ENCODE measurements at regions not wholly inside any gene's neighbourhood (a gene's known extent, or its start where the extent isn't known, plus 50 kb on each side); places are given as distances from the start of the nearest gene placed in this dataset.

- DNase-seq (ENCODE audit: low read depth): peak; percentile 49
Observed at GRCh38 chrX:14476205-14476604, 53.1 kb upstream of the GLRA2 start.

- no peak for DNase-seq (ENCODE audit: low read depth)
Observed at GRCh38 chrX:14449773-14450172, 79.6 kb upstream of the GLRA2 start.

DNA sequence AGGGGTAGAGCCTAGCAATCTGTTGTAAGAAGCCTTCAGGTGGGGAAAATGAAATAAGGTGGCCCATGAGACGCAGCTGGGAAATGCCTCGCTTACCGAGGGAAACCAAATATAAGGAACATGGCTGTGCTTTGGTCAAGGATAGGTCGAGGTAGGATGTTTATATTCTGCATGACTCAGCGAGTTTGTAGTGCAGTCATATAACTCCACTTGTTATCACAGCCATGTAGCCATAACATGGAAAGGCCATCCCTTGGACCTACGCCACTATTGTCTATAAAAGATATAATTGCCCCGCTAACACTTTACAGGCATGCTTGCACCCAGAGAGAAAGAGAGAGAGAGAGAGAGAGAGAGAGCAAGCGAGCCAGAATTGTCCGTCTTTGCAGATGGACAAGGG is 80.9 kb upstream of the GLRA2 start:
- DNase-seq (ENCODE audit: low read depth): no peak

- DNase-seq (ENCODE audit: low read depth): no peak
Observed at GRCh38 chrX:14440106-14440505, 89.2 kb upstream of the GLRA2 start.

DNA sequence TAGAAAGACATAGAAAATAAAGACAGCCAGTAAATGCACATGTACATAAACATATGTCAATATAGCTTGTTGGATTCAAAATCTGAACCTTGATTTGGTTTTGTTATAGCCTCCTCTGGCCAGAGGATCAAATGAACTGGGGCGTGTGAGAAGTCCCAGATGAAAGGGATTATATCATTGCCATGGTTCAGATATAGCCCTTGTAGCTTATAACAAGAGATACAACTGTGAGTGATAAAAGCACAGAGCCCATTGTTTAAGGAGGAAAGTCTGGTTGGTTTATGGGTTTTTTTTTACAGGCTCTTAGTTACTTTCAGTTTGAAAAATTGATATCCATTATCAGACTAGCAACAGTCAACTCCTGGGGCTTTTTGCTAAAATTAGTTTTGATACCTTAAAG is 101.7 kb upstream of the GLRA2 start:
- no peak for DNase-seq (ENCODE audit: low read depth)

DNA sequence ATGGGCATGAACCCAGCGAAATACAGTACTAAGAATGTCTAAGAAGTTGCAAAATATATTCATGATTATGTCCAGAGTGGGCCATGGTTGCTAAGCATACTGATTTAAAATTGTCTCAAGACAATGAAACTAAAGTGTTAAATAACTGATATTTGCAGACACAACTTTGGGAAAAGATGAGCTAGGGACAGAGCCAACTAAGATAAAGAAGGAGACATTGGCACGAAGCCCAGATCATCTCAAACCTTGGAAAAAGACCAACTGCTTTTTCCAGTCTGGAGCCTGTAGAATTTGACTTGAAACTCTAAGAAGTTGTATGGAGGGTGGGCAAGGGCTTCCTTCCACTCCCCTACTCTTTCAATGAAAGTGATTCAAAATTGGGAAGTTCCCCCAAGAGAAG is 108.5 kb upstream of the GLRA2 start:
- no peak for DNase-seq (ENCODE audit: low read depth)

DNA sequence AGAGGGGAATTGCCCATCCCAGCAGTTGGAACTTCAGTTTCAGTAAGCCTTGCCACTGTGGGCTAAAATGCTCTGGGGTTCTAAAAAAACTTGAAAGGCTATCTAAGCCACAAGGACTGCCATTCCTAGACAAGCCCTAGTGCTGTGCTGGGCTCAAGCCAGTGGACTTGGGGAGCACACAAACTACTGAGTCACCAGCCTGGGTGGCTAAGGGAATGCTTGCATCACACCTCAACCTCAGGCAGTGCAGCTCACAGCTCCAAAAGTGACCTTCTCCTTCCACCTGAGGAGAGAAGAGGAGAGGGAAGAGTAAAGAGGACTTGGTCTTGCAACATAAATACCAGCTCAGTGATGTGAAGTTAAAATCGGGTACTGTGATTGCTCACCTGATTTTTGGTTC is 116.7 kb upstream of the GLRA2 start:
- DNase-seq (ENCODE audit: low read depth): no peak

DNA sequence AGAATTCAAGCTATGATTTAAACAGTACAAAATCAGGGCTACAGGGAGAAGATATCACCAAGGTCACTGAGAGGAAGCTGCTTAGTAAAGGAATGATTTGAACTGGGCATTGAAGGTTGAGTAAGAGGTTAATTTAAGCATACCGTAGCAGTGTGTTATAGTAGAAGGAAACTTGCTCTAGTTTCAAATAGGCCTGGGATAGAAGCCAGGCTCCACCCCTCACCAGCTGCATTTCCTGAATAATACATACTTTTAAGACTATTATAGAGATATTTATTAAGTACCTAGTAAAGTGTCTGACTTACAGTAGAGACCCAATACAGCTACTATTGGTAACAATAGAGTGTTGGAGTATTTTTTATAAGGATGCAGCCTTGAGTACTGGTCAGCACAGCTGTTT is 118.0 kb upstream of the GLRA2 start:
- peak; percentile 1 for DNase-seq (ENCODE audit: low read depth)

DNA sequence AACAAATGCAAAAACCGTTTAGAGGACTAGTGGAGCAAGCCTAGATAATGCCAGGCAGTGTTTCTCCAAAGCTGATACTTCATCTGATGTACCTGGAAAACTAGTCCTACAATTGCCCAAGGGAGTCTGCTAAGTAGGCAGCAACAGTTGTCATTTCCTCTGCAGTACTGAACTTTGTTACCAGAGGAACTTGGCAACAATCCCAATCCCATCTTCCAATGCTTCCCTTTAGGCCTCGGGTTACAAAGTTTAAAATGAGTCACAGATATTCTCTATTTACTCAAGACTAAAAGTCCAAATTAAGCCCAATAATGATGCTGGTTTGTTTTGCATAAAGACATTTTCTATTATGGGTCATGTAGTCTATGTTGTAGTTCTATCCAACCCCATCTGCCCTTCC is 120.0 kb upstream of the GLRA2 start:
- peak; percentile 27 for DNase-seq (ENCODE audit: low read depth)

- DNase-seq (ENCODE audit: low read depth): no peak
Observed at GRCh38 chrX:14406225-14406624, 123.1 kb upstream of the GLRA2 start.

DNA sequence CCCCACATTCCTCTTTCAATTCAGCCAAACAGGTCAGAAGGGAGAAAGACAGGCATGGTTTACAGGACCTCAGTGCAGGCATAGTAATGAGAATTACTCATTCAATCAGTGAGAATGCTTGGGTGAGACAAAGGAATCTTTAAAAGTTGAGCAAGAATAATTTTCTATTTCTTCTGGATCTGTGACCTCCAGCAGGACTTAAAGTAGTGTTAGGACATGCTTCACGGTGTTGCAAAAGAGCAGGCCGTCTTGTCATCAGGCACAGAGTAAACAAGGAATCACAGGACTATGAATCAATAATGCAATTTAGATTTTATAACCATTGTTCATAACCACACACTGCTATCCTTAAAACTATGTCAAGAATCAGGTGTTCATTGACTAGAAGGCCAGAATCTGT is 130.6 kb upstream of the GLRA2 start:
- peak; percentile 78 for DNase-seq (ENCODE audit: low read depth)

- no peak for DNase-seq (ENCODE audit: low read depth)
Observed at GRCh38 chrX:14389682-14390081, 139.7 kb upstream of the GLRA2 start.

DNA sequence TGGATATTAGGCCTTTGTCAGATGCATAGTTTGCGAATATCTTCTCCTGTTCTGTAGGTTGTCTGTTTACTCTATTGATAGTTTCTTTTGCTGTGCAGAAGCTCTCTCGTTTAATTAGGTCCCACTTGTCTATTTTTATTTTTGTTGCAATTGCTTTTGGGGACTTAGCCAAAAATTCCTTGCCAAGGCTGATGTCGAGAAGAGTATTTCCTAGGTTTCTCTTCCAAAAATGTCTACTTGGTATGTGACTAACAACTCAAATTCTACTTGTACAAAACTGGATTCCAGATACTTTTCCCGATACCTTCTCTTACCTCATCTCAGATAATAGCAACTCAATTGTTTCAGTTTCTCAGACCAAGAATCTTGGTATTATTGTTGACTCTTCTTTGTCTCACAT is 142.4 kb upstream of the GLRA2 start:
- DNase-seq (ENCODE audit: low read depth): peak; percentile 21

GRCh38 chrX:14380044-14380443 is 149.3 kb upstream of the GLRA2 start:
- no peak for DNase-seq (ENCODE audit: low read depth)

- DNase-seq (ENCODE audit: low read depth): no peak
Observed at GRCh38 chrX:14377427-14377826, 151.9 kb upstream of the GLRA2 start.

GRCh38 chrX:14363728-14364127 is 165.6 kb upstream of the GLRA2 start:
- no peak for DNase-seq (ENCODE audit: low read depth)

DNA sequence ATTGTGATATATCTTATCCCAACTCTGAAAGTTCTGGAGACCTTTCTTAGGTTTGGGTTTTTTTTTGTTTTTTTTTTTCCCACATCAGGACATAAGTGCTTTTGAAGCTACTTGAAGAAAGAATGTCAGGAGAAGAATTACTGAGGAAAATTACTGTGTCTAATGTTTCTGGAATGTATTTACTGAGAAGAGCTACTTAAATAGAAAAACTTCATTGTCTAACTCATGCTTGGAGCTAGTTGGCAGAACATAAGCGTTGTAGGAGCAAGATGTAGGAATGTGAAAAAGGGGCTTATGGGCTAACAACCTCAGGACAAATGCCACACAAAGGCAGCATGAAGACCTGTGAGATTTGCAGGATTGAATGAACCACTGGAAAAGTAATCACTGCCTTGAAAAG is 166.6 kb upstream of the GLRA2 start:
- DNase-seq (ENCODE audit: low read depth): peak; percentile 13

DNA sequence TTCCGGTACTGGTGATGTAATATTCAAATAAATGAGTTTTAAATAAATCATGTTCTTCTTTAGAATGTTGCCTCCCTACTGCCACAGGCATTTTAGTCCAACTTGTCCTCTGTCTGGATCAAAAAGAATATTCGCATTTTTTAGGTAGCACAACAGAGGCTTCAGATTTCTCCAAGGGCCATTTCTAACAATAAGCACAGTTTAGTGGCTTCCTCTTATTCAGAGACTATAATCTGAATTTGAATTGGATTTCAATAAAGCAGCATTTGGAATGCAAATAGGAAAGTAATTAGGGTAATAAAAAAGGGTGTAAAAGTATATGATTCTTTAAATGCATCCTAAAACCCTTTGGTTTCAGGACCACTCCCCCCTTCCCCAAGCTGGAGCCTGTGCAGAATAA is 167.9 kb upstream of the GLRA2 start:
- no peak for DNase-seq (ENCODE audit: low read depth)

GRCh38 chrX:14359727-14360126 is 169.6 kb upstream of the GLRA2 start:
- DNase-seq (ENCODE audit: low read depth): no peak

- DNase-seq (ENCODE audit: low read depth): no peak
Observed at GRCh38 chrX:14359316-14359715, 170.0 kb upstream of the GLRA2 start.

- DNase-seq (ENCODE audit: low read depth): no peak
Observed at GRCh38 chrX:14357314-14357713, 172.0 kb upstream of the GLRA2 start.

- peak; percentile 67 for DNase-seq (ENCODE audit: low read depth)
Observed at GRCh38 chrX:14356401-14356800, 172.9 kb upstream of the GLRA2 start.

DNA sequence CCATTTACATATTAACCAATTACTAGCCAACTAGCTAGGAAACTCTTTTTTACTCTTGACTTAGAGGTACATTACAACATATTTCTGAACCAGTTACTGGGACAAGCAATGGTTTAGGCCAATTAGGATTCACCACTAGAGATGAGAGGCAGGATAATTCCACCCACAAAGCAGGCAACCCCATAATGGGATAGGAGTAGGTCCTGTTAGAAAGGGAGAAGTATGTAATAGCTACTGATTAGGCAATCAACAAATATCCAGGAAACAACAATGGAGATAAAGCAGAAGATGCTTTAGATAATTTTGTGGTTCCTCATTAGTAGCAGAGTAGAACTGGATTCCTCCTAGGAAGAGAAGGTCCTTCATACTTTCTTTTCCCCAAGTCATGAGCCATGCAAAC is 173.8 kb upstream of the GLRA2 start:
- DNase-seq (ENCODE audit: low read depth): no peak

DNA sequence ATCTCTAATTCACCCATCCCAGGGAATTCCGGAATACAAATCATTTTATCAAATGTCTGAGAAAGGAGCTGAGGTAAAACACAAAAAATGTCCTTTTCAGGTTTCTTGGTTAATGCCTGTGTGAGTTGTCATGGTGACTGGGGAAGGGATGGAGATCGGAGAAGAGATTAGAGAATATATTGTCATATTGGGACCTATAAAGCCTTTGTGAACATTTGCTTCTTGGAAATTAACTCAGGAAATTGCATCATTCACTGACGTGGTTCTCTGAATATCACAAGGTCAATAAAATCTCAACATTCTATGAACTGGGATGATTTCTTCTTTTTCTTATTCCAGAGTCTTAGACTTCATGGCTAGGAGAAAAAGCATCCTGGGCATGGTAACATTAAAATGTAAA is 174.8 kb upstream of the GLRA2 start:
- DNase-seq (ENCODE audit: low read depth): peak; percentile 25

- peak; percentile 23 for DNase-seq (ENCODE audit: low read depth)
Observed at GRCh38 chrX:14352511-14352910, 176.8 kb upstream of the GLRA2 start.

All from fibroblast of gingiva (primary cell).